ENCODE measurements at regions not wholly inside any gene's neighbourhood (a gene's known extent, or its start where the extent isn't known, plus 50 kb on each side); places are given as distances from the start of the nearest gene placed in this dataset.

GRCh38 chr1:84745857-84746256 lies 55.6 kb upstream of the SSX2IP start:
- no peak overlapping the region for H3K27ac Mint-ChIP-seq
- no peaks in the 10 kb centered on the region for H3K79me2 ChIP-seq (replicated peaks; ENCODE audit: insufficient read depth)
- H3K4me1 ChIP-seq (ENCODE audit: insufficient read depth) = peaks cover 16% of the 10 kb centered on the region
- no peak overlapping the region for H3K27ac ChIP-seq (ENCODE audit: low read depth)
- peaks cover 16% of the 10 kb centered on the region for H3K4me1 Mint-ChIP-seq
- H3F3A ChIP-seq (replicated peaks; ENCODE audit: low read depth) = no peaks in the 10 kb centered on the region
- ATAC-seq (no peak), DNase-seq (ENCODE audit: low spot score) (no peak)
- TF ChIP-seq POLR2AphosphoS5 (IDR thresholded peaks at IDR 0.05; ENCODE audit: low read depth) (no peak), ZNF114 (CRISPR knock-in tag; IDR thresholded peaks at IDR 0.05) (no peak), CREB1 (CRISPR knock-in tag; IDR thresholded peaks at IDR 0.05; ENCODE audit: low read depth) (no peak), ZNF331 (CRISPR knock-in tag; IDR thresholded peaks at IDR 0.05; ENCODE audit: low read depth) (no peak), EZH2 (IDR thresholded peaks at IDR 0.05; ENCODE audit: low read depth, unreplicated experiment) (no peak), ZNF462 (CRISPR knock-in tag; IDR thresholded peaks at IDR 0.05) (no peak), EZH2phosphoT487 (IDR thresholded peaks at IDR 0.05; ENCODE audit: unreplicated experiment) (no peak), REST (IDR thresholded peaks at IDR 0.05; ENCODE audit: unreplicated experiment) (no peak), JUNB (IDR thresholded peaks at IDR 0.05; ENCODE audit: unreplicated experiment) (no peak)
- TF ChIP-seq, protein P1, sequence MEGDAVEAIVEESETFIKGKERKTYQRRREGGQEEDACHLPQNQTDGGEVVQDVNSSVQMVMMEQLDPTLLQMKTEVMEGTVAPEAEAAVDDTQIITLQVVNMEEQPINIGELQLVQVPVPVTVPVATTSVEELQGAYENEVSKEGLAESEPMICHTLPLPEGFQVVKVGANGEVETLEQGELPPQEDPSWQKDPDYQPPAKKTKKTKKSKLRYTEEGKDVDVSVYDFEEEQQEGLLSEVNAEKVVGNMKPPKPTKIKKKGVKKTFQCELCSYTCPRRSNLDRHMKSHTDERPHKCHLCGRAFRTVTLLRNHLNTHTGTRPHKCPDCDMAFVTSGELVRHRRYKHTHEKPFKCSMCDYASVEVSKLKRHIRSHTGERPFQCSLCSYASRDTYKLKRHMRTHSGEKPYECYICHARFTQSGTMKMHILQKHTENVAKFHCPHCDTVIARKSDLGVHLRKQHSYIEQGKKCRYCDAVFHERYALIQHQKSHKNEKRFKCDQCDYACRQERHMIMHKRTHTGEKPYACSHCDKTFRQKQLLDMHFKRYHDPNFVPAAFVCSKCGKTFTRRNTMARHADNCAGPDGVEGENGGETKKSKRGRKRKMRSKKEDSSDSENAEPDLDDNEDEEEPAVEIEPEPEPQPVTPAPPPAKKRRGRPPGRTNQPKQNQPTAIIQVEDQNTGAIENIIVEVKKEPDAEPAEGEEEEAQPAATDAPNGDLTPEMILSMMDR (conservative IDR thresholded peaks at IDR 0.05; ENCODE audit: low read depth in 2 of 2) = no peak
- TF ChIP-seq, protein P2, sequence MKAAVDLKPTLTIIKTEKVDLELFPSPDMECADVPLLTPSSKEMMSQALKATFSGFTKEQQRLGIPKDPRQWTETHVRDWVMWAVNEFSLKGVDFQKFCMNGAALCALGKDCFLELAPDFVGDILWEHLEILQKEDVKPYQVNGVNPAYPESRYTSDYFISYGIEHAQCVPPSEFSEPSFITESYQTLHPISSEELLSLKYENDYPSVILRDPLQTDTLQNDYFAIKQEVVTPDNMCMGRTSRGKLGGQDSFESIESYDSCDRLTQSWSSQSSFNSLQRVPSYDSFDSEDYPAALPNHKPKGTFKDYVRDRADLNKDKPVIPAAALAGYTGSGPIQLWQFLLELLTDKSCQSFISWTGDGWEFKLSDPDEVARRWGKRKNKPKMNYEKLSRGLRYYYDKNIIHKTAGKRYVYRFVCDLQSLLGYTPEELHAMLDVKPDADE (IDR thresholded peaks at IDR 0.05) = no peak
- no peaks in the 10 kb centered on the region for H4K20me1 ChIP-seq (replicated peaks; ENCODE audit: insufficient read depth)
- 0 out of 2 replicates have a peak, but pooled peaks cover 3% of the 10 kb centered on the region for H3K9me2 ChIP-seq (ENCODE audit: insufficient read depth)
- H3K36me3 Mint-ChIP-seq (ENCODE audit: low read depth) = no peaks in the 10 kb centered on the region
- no peaks in the 10 kb centered on the region for H3K36me3 ChIP-seq (ENCODE audit: insufficient read depth)
- H2AFZ ChIP-seq = no peak overlapping the region
- no peaks in the 10 kb centered on the region for H3K27me3 ChIP-seq (ENCODE audit: insufficient read depth)
- H3K4me2 ChIP-seq = no peak overlapping the region
- no peak overlapping the region for H3K4me3 ChIP-seq
- H3K4me3 Mint-ChIP-seq = no peak overlapping the region
- H3K27me3 Mint-ChIP-seq (ENCODE audit: insufficient read depth, low read depth, poor library complexity) = peaks cover 2% of the 10 kb centered on the region
- H3K9me3 Mint-ChIP-seq = no peaks in the 10 kb centered on the region
